PC-9 (cell line): ENCODE measurements at regions not wholly inside any gene's neighbourhood (a gene's known extent, or its start where the extent isn't known, plus 50 kb on each side); places are given as distances from the start of the nearest gene placed in this dataset.

Source experiments
- BruUV-seq: library from RNA; stranded (reverse); fragments of 400-500 nt; replicated peaks from 2 replicates; lab custom pipeline; 2021; lab: Mats Ljungman, UMichigan
- CTCF ChIA-PET: fragments of 300-600 bp; sonication (Branson Sonifier 250); formaldehyde crosslinking; loops from one replicate; lab custom pipeline; 2022; ENCODE audit warnings: antibody characterized with exemption; lab: Charles Lee
- POLR2A ChIA-PET: fragments of 300-600 bp; sonication (Branson Sonifier 250); formaldehyde crosslinking; loops from one replicate; lab custom pipeline; 2022; ENCODE audit warnings: antibody characterized with exemption; ENCODE audit not compliant: unreplicated experiment; lab: Charles Lee
- DNase-seq, 2 experiments: peaks; one replicate each; pipeline versions ENCODE4 v3.0.0 to v3.0.0-alpha.2; 2015 to 2022; ENCODE audit warnings: mixed read lengths in 1 of 2
- H2AFZ ChIP-seq: fragments of 200-600 bp; sonication (generic); 2 replicates; pipeline ENCODE4 v1.8.1; 2017; ENCODE audit warnings: antibody characterized with exemption
- H3F3A ChIP-seq: fragments of 200-600 bp; sonication (generic); 2 replicates; pipeline ENCODE4 v1.8.1; 2017; ENCODE audit warnings: antibody characterized with exemption, mild to moderate bottlenecking, low read depth; ENCODE audit not compliant: insufficient read depth
- H3K27ac ChIP-seq: fragments of 200-600 bp; sonication (generic); 2 replicates; pipeline ENCODE4 v1.6.1; 2016; ENCODE audit warnings: mixed run types
- H3K27me3 ChIP-seq: fragments of 200-600 bp; sonication (generic); 2 replicates; pipeline ENCODE4 v1.6.1; 2016; ENCODE audit warnings: low read depth, mixed run types; ENCODE audit not compliant: insufficient read depth
- H3K36me3 ChIP-seq: fragments of 200-600 bp; sonication (generic); 2 replicates; pipeline ENCODE4 v1.6.1; 2016; ENCODE audit warnings: low read depth, mixed run types
- H3K4me1 ChIP-seq: fragments of 200-600 bp; sonication (generic); replicated peaks from 2 replicates; pipeline ENCODE4 v1.6.1; 2016; ENCODE audit warnings: mixed run types; ENCODE audit not compliant: insufficient read depth
- H3K4me2 ChIP-seq: fragments of 200-600 bp; sonication (generic); 2 replicates; pipeline ENCODE4 v1.6.1; 2017; ENCODE audit warnings: mixed run types
- H3K4me3 ChIP-seq: fragments of 200-600 bp; sonication (generic); 2 replicates; pipeline ENCODE4 v1.6.1; 2016; ENCODE audit warnings: mixed run types
- H3K79me2 ChIP-seq: fragments of 200-600 bp; sonication (generic); 2 replicates; pipeline ENCODE4 v1.6.1; 2017; ENCODE audit warnings: low read depth, mixed run types
- H3K9me2 ChIP-seq: fragments of 200-600 bp; sonication (generic); 2 replicates; pipeline ENCODE4 v1.8.1; 2017; ENCODE audit warnings: mild to moderate bottlenecking; ENCODE audit not compliant: insufficient read depth
- H3K9me3 ChIP-seq: fragments of 200-600 bp; sonication (generic); 2 replicates; pipeline ENCODE4 v1.8.1; 2016; ENCODE audit warnings: low read depth; ENCODE audit not compliant: insufficient read depth
- H4K20me1 ChIP-seq: fragments of 200-600 bp; sonication (generic); 2 replicates; pipeline ENCODE4 v1.8.1; 2017; ENCODE audit not compliant: insufficient read depth
- EZH2 ChIP-seq: fragments of 200-600 bp; sonication (generic); IDR thresholded peaks from 2 replicates; pipeline ENCODE4 v1.8.0; 2017; ENCODE audit warnings: antibody characterized with exemption, low read depth
- intact Hi-C: fragments of 100-400 bp; cut with micrococcal nuclease; formaldehyde crosslinking; loops from one replicate; pipeline ENCODE4 v1.10.0; 2022; ENCODE audit not compliant: unreplicated experiment
- TF ChIP-seq, protein P1 (sequence below): fragments of 200-600 bp; sonication (generic); conservative IDR thresholded peaks from 2 replicates; pipeline ENCODE4 v1.6.1; 2017; ENCODE audit warnings: mixed run types, antibody characterized with exemption, mild to moderate bottlenecking, moderate library complexity

DNA sequence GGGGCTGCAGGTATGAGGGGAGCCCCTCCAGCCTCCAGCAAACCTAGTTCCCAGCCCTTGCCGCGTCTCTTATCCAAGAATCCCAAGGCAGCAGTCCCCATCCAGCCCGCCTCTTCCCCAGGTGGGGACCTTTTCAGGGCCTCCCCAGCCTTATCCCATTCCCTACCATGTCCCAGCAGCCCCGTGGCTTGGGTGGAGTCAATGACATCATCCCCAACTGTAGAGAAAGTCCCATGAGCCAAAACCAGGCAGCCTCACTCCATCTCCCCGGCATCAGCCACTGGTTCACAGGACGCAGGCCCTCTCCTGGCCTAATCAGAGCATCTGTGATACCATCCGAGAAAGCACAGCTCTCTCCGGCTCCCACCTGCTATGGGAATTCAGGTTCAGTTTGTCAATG, 131.0 kb downstream of the NCOR2 start:
- BruUV-seq = no TSS peak
- Histone ChIP-seq H3K27me3 (no peaks in the 10 kb centered on the region), H3K9me3 (no peaks in the 10 kb centered on the region), H3K4me1 (peaks cover 21% of the 10 kb centered on the region), H3K9me2 (no peaks in the 10 kb centered on the region), H3K27ac (no peak overlapping the region), H3K36me3 (no peaks in the 10 kb centered on the region), H3K4me2 (no peak overlapping the region), H3K4me3 (no peak overlapping the region), H2AFZ (no peak overlapping the region), H3F3A (peaks cover 33% of the 10 kb centered on the region), H3K79me2 (peaks cover 12% of the 10 kb centered on the region), H4K20me1 (0 out of 2 replicates have a peak, but pooled peaks cover 3% of the 10 kb centered on the region)
- DNase-seq = no peak
- TF ChIP-seq, protein P1, sequence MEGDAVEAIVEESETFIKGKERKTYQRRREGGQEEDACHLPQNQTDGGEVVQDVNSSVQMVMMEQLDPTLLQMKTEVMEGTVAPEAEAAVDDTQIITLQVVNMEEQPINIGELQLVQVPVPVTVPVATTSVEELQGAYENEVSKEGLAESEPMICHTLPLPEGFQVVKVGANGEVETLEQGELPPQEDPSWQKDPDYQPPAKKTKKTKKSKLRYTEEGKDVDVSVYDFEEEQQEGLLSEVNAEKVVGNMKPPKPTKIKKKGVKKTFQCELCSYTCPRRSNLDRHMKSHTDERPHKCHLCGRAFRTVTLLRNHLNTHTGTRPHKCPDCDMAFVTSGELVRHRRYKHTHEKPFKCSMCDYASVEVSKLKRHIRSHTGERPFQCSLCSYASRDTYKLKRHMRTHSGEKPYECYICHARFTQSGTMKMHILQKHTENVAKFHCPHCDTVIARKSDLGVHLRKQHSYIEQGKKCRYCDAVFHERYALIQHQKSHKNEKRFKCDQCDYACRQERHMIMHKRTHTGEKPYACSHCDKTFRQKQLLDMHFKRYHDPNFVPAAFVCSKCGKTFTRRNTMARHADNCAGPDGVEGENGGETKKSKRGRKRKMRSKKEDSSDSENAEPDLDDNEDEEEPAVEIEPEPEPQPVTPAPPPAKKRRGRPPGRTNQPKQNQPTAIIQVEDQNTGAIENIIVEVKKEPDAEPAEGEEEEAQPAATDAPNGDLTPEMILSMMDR = no peak
- no peak for TF ChIP-seq EZH2
- ChIA-PET POLR2A (no interaction called here), CTCF (no interaction called here)
- intact Hi-C loops = no loop called here

DNA sequence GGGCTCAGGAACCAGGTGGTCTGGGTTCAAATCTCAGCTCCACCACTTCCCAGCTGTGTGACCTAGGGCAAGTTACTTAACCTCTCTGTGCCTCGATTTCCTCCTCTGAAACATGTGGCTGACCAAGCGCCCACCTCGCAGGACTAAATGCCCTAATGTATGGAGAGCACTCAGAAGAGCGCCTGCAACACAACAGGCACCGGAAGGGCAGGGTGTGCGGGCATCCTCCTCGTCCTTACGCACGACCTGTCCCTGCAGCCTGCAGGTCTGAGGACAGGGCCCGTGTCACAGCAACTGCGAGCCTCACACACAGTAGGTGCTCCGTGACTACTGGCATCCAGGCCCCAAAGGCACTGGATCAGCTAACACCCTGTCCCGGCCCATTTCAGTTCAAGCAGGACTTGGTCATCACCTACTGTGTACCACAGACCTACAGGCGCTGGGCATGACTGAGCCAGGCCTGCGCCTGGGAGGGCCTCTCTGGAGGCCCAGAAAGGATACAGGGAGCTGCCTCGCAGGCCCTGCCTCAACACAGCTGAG, 131.5 kb downstream of the NCOR2 start:
- Histone ChIP-seq H2AFZ (no peak overlapping the region), H3K4me3 (no peak overlapping the region), H3K4me2 (no peak overlapping the region), H3K27ac (no peak overlapping the region), H3K9me2 (no peaks in the 10 kb centered on the region), H3K79me2 (peaks cover 12% of the 10 kb centered on the region), H3K4me1 (peaks cover 16% of the 10 kb centered on the region), H3K27me3 (no peaks in the 10 kb centered on the region), H4K20me1 (0 out of 2 replicates have a peak, but pooled peaks cover 3% of the 10 kb centered on the region), H3K36me3 (no peaks in the 10 kb centered on the region), H3K9me3 (no peaks in the 10 kb centered on the region), H3F3A (peaks cover 28% of the 10 kb centered on the region)
- ChIA-PET POLR2A (no interaction called here), CTCF (no interaction called here)
- intact Hi-C loops = no loop called here
- DNase-seq = no peak
- no TSS peak for BruUV-seq
- TF ChIP-seq EZH2 = no peak
- TF ChIP-seq, protein P1 = no peak

DNA sequence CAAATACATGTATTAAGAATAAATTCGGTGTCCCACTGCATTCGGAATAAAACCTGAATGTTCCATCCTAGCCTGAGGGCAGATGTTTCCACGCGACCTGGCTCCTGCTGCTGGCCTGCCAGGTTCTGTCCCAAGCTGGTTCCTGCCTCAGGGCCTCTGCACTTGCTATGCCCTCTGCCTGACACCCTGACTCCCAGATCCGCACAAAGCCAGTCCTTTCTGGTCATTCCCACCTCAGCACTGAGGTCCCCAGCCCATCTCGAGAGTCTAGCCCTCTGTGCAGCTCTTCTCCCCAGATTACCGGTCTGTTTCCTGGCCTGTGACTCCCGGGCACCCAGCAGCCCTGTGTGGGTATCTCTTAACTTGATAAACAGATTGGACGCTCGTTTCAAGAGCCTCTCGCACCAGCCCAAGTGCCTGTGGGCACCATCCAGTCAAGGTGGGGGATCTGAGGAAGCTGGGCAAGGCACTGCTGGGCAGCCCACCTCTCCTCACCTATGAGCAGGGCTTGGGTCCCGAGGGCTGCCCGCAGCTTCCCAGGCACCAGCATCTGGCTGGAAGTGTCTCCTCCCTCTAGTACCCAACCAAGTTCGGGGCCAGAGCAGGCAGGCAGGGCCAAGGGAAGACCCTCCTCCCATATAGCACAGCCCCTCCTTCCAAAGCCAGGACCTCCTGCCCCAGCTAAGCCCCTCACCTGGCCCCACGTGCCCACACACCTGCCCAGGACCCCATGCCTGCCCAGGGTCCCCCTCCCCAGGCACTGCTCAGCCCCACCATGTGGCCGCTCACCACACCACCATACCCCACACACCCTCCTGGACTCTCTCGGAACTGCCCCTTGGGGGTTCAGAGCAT, 132.2 kb downstream of the NCOR2 start:
- no peaks in the 10 kb centered on the region for H3K27me3 ChIP-seq
- POLR2A ChIA-PET = no interaction called here
- H3K27ac ChIP-seq = no peak overlapping the region
- H3K4me2 ChIP-seq = no peak overlapping the region
- no TSS peak for BruUV-seq
- peaks cover 9% of the 10 kb centered on the region for H3K4me1 ChIP-seq
- no peak overlapping the region for H2AFZ ChIP-seq
- H3K9me2 ChIP-seq = no peaks in the 10 kb centered on the region
- 0 out of 2 replicates have a peak, but pooled peaks cover under 1% of the 10 kb centered on the region for H3K36me3 ChIP-seq
- 0 out of 2 replicates have a peak, but pooled peaks cover 3% of the 10 kb centered on the region for H4K20me1 ChIP-seq
- H3F3A ChIP-seq = peaks cover 21% of the 10 kb centered on the region
- TF ChIP-seq, protein P1 = no peak
- TF ChIP-seq EZH2 = no peak
- H3K9me3 ChIP-seq = no peaks in the 10 kb centered on the region
- no peak overlapping the region for H3K4me3 ChIP-seq
- CTCF ChIA-PET = no interaction called here
- no peak for DNase-seq
- H3K79me2 ChIP-seq = peaks cover 8% of the 10 kb centered on the region
- intact Hi-C loops = no loop called here
